HG03135 (cell line): ENCODE measurements at regions not wholly inside any gene's neighbourhood (a gene's known extent, or its start where the extent isn't known, plus 50 kb on each side); places are given as distances from the start of the nearest gene placed in this dataset.
A peak's percentile ranks its signal among the peaks of the same experiment; 100 is the strongest.
"Not testable (repeated sequence)": the region's sequence is repeated elsewhere in the genome, so short reads cannot be mapped to it uniquely, and the experiment has no call there.

ENCODE experiments used
- ATAC-seq: cut with Tn5 transposase; IDR thresholded peaks from one replicate; pipeline ENCODE4 v1.9.1; 2021; ENCODE audit warnings: mild to moderate bottlenecking, moderate library complexity; ENCODE audit not compliant: unreplicated experiment

GRCh38 chr5:124153588-124153987 is 592.9 kb downstream of the ZNF608 start:
- no peak for ATAC-seq

GRCh38 chr5:124148574-124148973 is 597.9 kb downstream of the ZNF608 start:
- no peak for ATAC-seq

- ATAC-seq: no peak
These were observed 606.4 kb downstream of the ZNF608 start for GRCh38 chr5:124140060-124140459.

- ATAC-seq: no peak
These were observed 607.0 kb downstream of the ZNF608 start for GRCh38 chr5:124139477-124139876.

- no peak for ATAC-seq
These were observed 609.8 kb downstream of the ZNF608 start for GRCh38 chr5:124136609-124137008.

GRCh38 chr5:124134941-124135340 is 611.5 kb downstream of the ZNF608 start:
- no peak for ATAC-seq

GRCh38 chr5:124133406-124133805 is 613.0 kb downstream of the ZNF608 start:
- no peak for ATAC-seq

GRCh38 chr5:124132843-124133242 is 613.6 kb downstream of the ZNF608 start:
- ATAC-seq: no peak

- no peak for ATAC-seq
These were observed 615.0 kb downstream of the ZNF608 start for GRCh38 chr5:124131466-124131865.

GRCh38 chr5:124130816-124131215 is 615.6 kb downstream of the ZNF608 start:
- no peak for ATAC-seq

GRCh38 chr5:124128867-124129266 is 616.9 kb downstream of the CSNK1G3 start:
- ATAC-seq: no peak

GRCh38 chr5:124126504-124127217 is 614.7 kb downstream of the CSNK1G3 start:
- ATAC-seq: peak; percentile 63

- ATAC-seq: no peak
These were observed 612.8 kb downstream of the CSNK1G3 start for GRCh38 chr5:124124711-124125229.

- ATAC-seq: no peak
These were observed 609.2 kb downstream of the CSNK1G3 start for GRCh38 chr5:124121198-124121597.

- no peak for ATAC-seq
These were observed 602.9 kb downstream of the CSNK1G3 start for GRCh38 chr5:124114911-124115310.

GRCh38 chr5:124111886-124112285 is 599.9 kb downstream of the CSNK1G3 start:
- no peak for ATAC-seq

GRCh38 chr5:124110942-124111341 is 599.0 kb downstream of the CSNK1G3 start:
- no peak for ATAC-seq

GRCh38 chr5:124105326-124105725 is 593.3 kb downstream of the CSNK1G3 start:
- no peak for ATAC-seq

GRCh38 chr5:124104821-124105220 is 592.8 kb downstream of the CSNK1G3 start:
- ATAC-seq: no peak

GRCh38 chr5:124104344-124104743 is 592.4 kb downstream of the CSNK1G3 start:
- no peak for ATAC-seq

- no peak for ATAC-seq
These were observed 591.7 kb downstream of the CSNK1G3 start for GRCh38 chr5:124103671-124104070.

- not testable (repeated sequence) for ATAC-seq
These were observed 591.1 kb downstream of the CSNK1G3 start for GRCh38 chr5:124103056-124103455.

GRCh38 chr5:124102486-124102885 is 590.5 kb downstream of the CSNK1G3 start:
- ATAC-seq: no peak
